Endothelial cell of umbilical vein (primary cell): ENCODE measurements at regions not wholly inside any gene's neighbourhood (a gene's known extent, or its start where the extent isn't known, plus 50 kb on each side); places are given as distances from the start of the nearest gene placed in this dataset.

Experiments
- BruUV-seq: library from RNA; stranded (reverse); fragments of 400-500 nt; replicated peaks from 2 replicates; lab custom pipeline; 2021; lab: Mats Ljungman, UMichigan
- CTCF ChIA-PET: fragments of 300-600, 350-600 bp; sonication (Branson Sonifier 250); formaldehyde crosslinking; loops from one replicate; lab custom pipeline; 2021; ENCODE audit warnings: antibody characterized with exemption, inconsistent platforms; lab: Charles Lee
- POLR2A ChIA-PET: fragments of 300-600, 350-600 bp; sonication (Branson Sonifier 250); formaldehyde crosslinking; loops from one replicate; lab custom pipeline; 2021; ENCODE audit warnings: antibody characterized with exemption, inconsistent platforms; lab: Charles Lee
- DNase-seq: peaks from one replicate; pipeline ENCODE4 v3.0.0-alpha.2; 2011; ENCODE audit warnings: low read depth, low spot score
- FAIRE-seq: peaks from 2 replicates; lab custom pipeline; 2011; peaks lifted over from hg19 to GRCh38; lab: Jason Lieb, UNC
- H2AFZ ChIP-seq: 2 replicates; pipeline ENCODE4 v1.6.0; 2012; ENCODE audit warnings: low read depth, low read length, control low read depth, inconsistent platforms
- H3K27ac ChIP-seq: 2 replicates; pipeline ENCODE4 v1.5.1; 2011; ENCODE audit warnings: low read depth, mild to moderate bottlenecking, control low read depth, low read length, moderate library complexity; ENCODE audit not compliant: insufficient read depth
- H3K27me3 ChIP-seq, 2 experiments: 2 replicates each; pipeline versions ENCODE4 v1.6.0 to v1.6.1; 2011; ENCODE audit warnings: low read length in 2 of 2, mixed read lengths in 1 of 2; ENCODE audit not compliant: control insufficient read depth in 2 of 2, insufficient read depth in 2 of 2
- H3K36me3 ChIP-seq, 2 experiments: 2 replicates in 1 of 2; 3 replicates in 1 of 2; pipeline ENCODE4 v1.5.1; 2011; ENCODE audit warnings: low read length in 2 of 2, mild to moderate bottlenecking in 1 of 2, moderate library complexity in 1 of 2; ENCODE audit not compliant: control insufficient read depth in 2 of 2, insufficient read depth in 2 of 2; ENCODE audit errors: extremely low read depth in 1 of 2
- H3K4me1 ChIP-seq: 3 replicates; pipeline ENCODE4 v1.5.1; 2011; ENCODE audit warnings: mild to moderate bottlenecking, low read length; ENCODE audit not compliant: control insufficient read depth, insufficient read depth; ENCODE audit errors: extremely low read depth
- H3K4me2 ChIP-seq: 2 replicates; pipeline ENCODE4 v1.6.1; 2011; ENCODE audit warnings: low read length, control low read depth, mixed read lengths; ENCODE audit not compliant: insufficient read depth
- H3K4me3 ChIP-seq, 3 experiments: fragments of 200-600 bp in 1 of 3; sonication (generic), shearing (Covaris generic) in 1 of 3; replicated peaks in 1 of 3; 2 replicates each; pipeline ENCODE4 v1.5.1; 2011 to 2016; ENCODE audit warnings: control low read depth in 3 of 3, low read length in 3 of 3, mild to moderate bottlenecking in 2 of 3, inconsistent platforms in 1 of 3, low read depth in 1 of 3, moderate library complexity in 1 of 3; ENCODE audit not compliant: insufficient read depth in 1 of 3
- H3K79me2 ChIP-seq: 2 replicates; pipeline ENCODE4 v1.6.0; 2012; ENCODE audit warnings: low read length, inconsistent platforms; ENCODE audit not compliant: control insufficient read depth, insufficient read depth
- H3K9ac ChIP-seq: replicated peaks from 2 replicates; pipeline ENCODE3; 2011; ENCODE audit warnings: low read length, control low read depth; ENCODE audit not compliant: insufficient read depth; ENCODE audit errors: extremely low read depth
- H3K9me1 ChIP-seq: replicated peaks from 3 replicates; pipeline ENCODE4 v1.6.0; 2011; ENCODE audit warnings: mild to moderate bottlenecking, low read length; ENCODE audit not compliant: control insufficient read depth, insufficient read depth; ENCODE audit errors: extremely low read depth
- H3K9me3 ChIP-seq: replicated peaks from 2 replicates; pipeline ENCODE4 v1.5.1; 2012; ENCODE audit warnings: low read length, inconsistent platforms; ENCODE audit not compliant: control insufficient read depth, insufficient read depth
- H4K20me1 ChIP-seq: replicated peaks from 2 replicates; pipeline ENCODE3; 2011; ENCODE audit warnings: mild to moderate bottlenecking, low read length; ENCODE audit not compliant: control insufficient read depth, insufficient read depth; ENCODE audit errors: extremely low read depth
- FOS ChIP-seq: IDR thresholded peaks from 2 replicates; pipeline ENCODE4 v1.6.1; 2011; ENCODE audit warnings: mild to moderate bottlenecking, low read length, moderate library complexity, borderline replicate concordance; ENCODE audit not compliant: insufficient read depth
- GATA2 ChIP-seq: IDR thresholded peaks from 2 replicates; pipeline ENCODE4 v1.7.0; 2011; ENCODE audit warnings: low read depth, mild to moderate bottlenecking, moderate library complexity, mixed read lengths, low read length; ENCODE audit not compliant: insufficient read length, insufficient read depth
- JUN ChIP-seq: IDR thresholded peaks from 2 replicates; pipeline ENCODE4 v1.6.1; 2011; ENCODE audit warnings: borderline replicate concordance, low read depth; ENCODE audit not compliant: insufficient read length, insufficient read depth
- MYC ChIP-seq: IDR thresholded peaks from one replicate; pipeline ENCODE4 v1.6.1; 2011; ENCODE audit warnings: mild to moderate bottlenecking, low read depth, low read length
- POLR2A ChIP-seq: IDR thresholded peaks from 2 replicates; pipeline ENCODE4 v1.6.1; 2012; ENCODE audit warnings: low read depth, mild to moderate bottlenecking, control low read depth, low read length
- POLR2AphosphoS5 ChIP-seq: IDR thresholded peaks from 2 replicates; pipeline ENCODE4 v1.6.1; 2012; ENCODE audit warnings: low read depth, mild to moderate bottlenecking, control low read depth, low read length, moderate library complexity; ENCODE audit not compliant: insufficient read depth
- dilution Hi-C: fragments of 300-500 bp; cut with MboI; formaldehyde crosslinking; loops from one replicate; pipeline ENCODE4 v1.15.0; 2019; ENCODE audit warnings: low sequenced_read_pairs; ENCODE audit not compliant: extremely low pct_ligation_motif_present
- intact Hi-C: fragments of 100-400 bp; cut with micrococcal nuclease; formaldehyde crosslinking; loops from one replicate; pipeline ENCODE4 v1.10.0; 2022
- TF ChIP-seq, protein P1 (sequence below), 2 donors: IDR thresholded peaks; 1 replicate in 1 of 2; 2 replicates in 1 of 2; pipeline ENCODE4 v1.5.1; 2011; ENCODE audit warnings: low read length in 2 of 2, mild to moderate bottlenecking in 2 of 2, moderate library complexity in 2 of 2, control low read depth in 1 of 2, inconsistent platforms in 1 of 2, low read depth in 1 of 2; ENCODE audit not compliant: insufficient read depth in 1 of 2; ENCODE audit errors: extremely low read depth in 1 of 2

DNA sequence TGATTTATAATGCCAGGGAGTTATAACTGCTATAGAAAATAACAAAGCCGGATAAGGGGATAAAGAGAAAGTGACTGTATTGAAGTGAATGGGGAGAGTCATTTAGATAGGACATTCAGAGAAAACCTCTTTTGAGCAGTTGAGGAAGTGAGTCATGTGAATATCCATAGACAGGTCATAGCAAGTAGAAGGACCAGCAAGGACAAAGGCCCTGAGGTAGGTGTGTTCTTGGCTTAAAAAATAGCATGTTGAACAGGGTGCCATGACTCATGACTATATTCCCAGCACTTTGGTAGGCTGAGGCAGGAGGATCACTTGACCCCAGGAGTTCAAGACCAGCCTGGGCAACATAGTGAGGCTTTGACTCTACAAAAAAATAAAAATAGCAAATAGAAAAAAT, 51.5 kb upstream of the RAP1B start:
- FAIRE-seq: peak; percentile 8
- no peak overlapping the region for H3K27ac ChIP-seq
- H3K36me3 ChIP-seq: no peaks in the 10 kb centered on the region
- POLR2A ChIA-PET: no interaction called here
- no peaks in the 10 kb centered on the region for H4K20me1 ChIP-seq
- CTCF ChIA-PET: no interaction called here
- H3K9ac ChIP-seq: no peak overlapping the region
- no peaks in the 10 kb centered on the region for H3K9me3 ChIP-seq
- intact Hi-C loops: no loop called here
- peak; percentile 29 for DNase-seq
- H3K27me3 ChIP-seq: peaks cover 0 to 2% of the 10 kb centered on the region in 2 experiments
- no TSS peak for BruUV-seq
- no peaks in the 10 kb centered on the region for H3K9me1 ChIP-seq
- no peak overlapping the region for H3K4me3 ChIP-seq
- H3K4me1 ChIP-seq: peaks cover 4% of the 10 kb centered on the region
- H3K4me2 ChIP-seq: no peak overlapping the region
- H2AFZ ChIP-seq: no peak overlapping the region
- TF ChIP-seq POLR2AphosphoS5 (no peak), POLR2A (no peak), FOS (peak; percentile 59), JUN (peak; percentile 58), MYC (no peak), GATA2 (no peak)
- TF ChIP-seq, protein P1, sequence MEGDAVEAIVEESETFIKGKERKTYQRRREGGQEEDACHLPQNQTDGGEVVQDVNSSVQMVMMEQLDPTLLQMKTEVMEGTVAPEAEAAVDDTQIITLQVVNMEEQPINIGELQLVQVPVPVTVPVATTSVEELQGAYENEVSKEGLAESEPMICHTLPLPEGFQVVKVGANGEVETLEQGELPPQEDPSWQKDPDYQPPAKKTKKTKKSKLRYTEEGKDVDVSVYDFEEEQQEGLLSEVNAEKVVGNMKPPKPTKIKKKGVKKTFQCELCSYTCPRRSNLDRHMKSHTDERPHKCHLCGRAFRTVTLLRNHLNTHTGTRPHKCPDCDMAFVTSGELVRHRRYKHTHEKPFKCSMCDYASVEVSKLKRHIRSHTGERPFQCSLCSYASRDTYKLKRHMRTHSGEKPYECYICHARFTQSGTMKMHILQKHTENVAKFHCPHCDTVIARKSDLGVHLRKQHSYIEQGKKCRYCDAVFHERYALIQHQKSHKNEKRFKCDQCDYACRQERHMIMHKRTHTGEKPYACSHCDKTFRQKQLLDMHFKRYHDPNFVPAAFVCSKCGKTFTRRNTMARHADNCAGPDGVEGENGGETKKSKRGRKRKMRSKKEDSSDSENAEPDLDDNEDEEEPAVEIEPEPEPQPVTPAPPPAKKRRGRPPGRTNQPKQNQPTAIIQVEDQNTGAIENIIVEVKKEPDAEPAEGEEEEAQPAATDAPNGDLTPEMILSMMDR (IDR thresholded peaks at IDR 0.05; ENCODE audit: extremely low read depth in 1 of 2, insufficient read depth in 1 of 2, low read depth in 1 of 2, low read length in 2 of 2): no peak
- no peaks in the 10 kb centered on the region for H3K79me2 ChIP-seq
- dilution Hi-C loops: no loop called here
